ENCODE measurements at regions not wholly inside any gene's neighbourhood (a gene's known extent, or its start where the extent isn't known, plus 50 kb on each side); places are given as distances from the start of the nearest gene placed in this dataset.
A peak's percentile ranks its signal among the peaks of the same experiment; 100 is the strongest.
"Not testable (repeated sequence)": the region's sequence is repeated elsewhere in the genome, so short reads cannot be mapped to it uniquely, and the experiment has no call there.

GRCh38 chr7:51601461-51601860, 284.9 kb upstream of the COBL start:
- whole genome bisulfite sequencing, 2 donors (ENCODE audit: low coverage in 1 of 2): 88 to 93% methylated on average over 3 of the region's 3 CpGs
- TF ChIP-seq POLR2AphosphoS5 (IDR thresholded peaks at IDR 0.05) (no peak), CTCF (IDR thresholded peaks at IDR 0.05) (no peak), EP300 (IDR thresholded peaks at IDR 0.05; ENCODE audit: low read depth) (no peak), POLR2A (IDR thresholded peaks at IDR 0.05) (no peak)
- Histone ChIP-seq H3K9me3 (no peaks in the 10 kb centered on the region), H3K36me3 (no peaks in the 10 kb centered on the region), H3K27me3 (no peaks in the 10 kb centered on the region), H3K4me1 (no peaks in the 10 kb centered on the region), H3K4me3 (no peak overlapping the region), H3K27ac (no peak overlapping the region)
- in situ Hi-C loops (cut with MboI; ENCODE audit: low pct_ligation_motif_present in 1 of 4, low pct_unique_long_range_greater_than_20kb in 1 of 4, low sequenced_read_pairs in 3 of 4): no loop called here
- DNase-seq: no peak
- intact Hi-C loops (cut with DNase I; ENCODE audit: low total_unique reads): no loop called here

GRCh38 chr7:51599935-51600334, 283.3 kb upstream of the COBL start:
- in situ Hi-C loops (cut with MboI; ENCODE audit: low pct_ligation_motif_present in 1 of 4, low pct_unique_long_range_greater_than_20kb in 1 of 4, low sequenced_read_pairs in 3 of 4); H3K9me3 ChIP-seq; H3K27me3 ChIP-seq; H3K36me3 ChIP-seq; H3K27ac ChIP-seq; H3K4me3 ChIP-seq; intact Hi-C loops (cut with DNase I; ENCODE audit: low total_unique reads); H3K4me1 ChIP-seq; DNase-seq: not testable (repeated sequence)
- 89 to 93% methylated on average over 3 to 9 of the region's 9 CpGs for WGBS, 2 donors (ENCODE audit: low coverage in 1 of 2)

GRCh38 chr7:51593628-51594027, 277.0 kb upstream of the COBL start:
- in situ Hi-C loops (cut with MboI; ENCODE audit: low pct_ligation_motif_present in 1 of 4, low pct_unique_long_range_greater_than_20kb in 1 of 4, low sequenced_read_pairs in 3 of 4): no loop called here
- DNase-seq: no peak
- Histone ChIP-seq H3K4me1 (peaks cover 0 to 8% (median 0%) of the 10 kb centered on the region in 4 donors), H3K36me3 (no peaks in the 10 kb centered on the region), H3K4me3 (no peak overlapping the region), H3K27me3 (no peaks in the 10 kb centered on the region), H3K27ac (no peak overlapping the region), H3K9me3 (no peaks in the 10 kb centered on the region)
- 67 to 81% methylated on average over 1 to 2 of the region's 2 CpGs for WGBS, 2 donors (ENCODE audit: low coverage in 1 of 2)
- no peak for TF ChIP-seq POLR2AphosphoS5 (IDR thresholded peaks at IDR 0.05)
- no peak for TF ChIP-seq CTCF (IDR thresholded peaks at IDR 0.05)
- TF ChIP-seq POLR2A (IDR thresholded peaks at IDR 0.05): no peak
- intact Hi-C loops (cut with DNase I; ENCODE audit: low total_unique reads): no loop called here

- H3K27ac ChIP-seq: no peak overlapping the region
- 82 to 84% methylated on average over 5 to 10 of the region's 10 CpGs for WGBS, 2 donors (ENCODE audit: low coverage in 1 of 2)
- H3K27me3 ChIP-seq: no peaks in the 10 kb centered on the region
- DNase-seq: no peak
- intact Hi-C loops (cut with DNase I; ENCODE audit: low total_unique reads): no loop called here
- H3K36me3 ChIP-seq: no peaks in the 10 kb centered on the region
- H3K9me3 ChIP-seq: no peaks in the 10 kb centered on the region
- H3K4me1 ChIP-seq: peaks cover 0 to 8% (median 0%) of the 10 kb centered on the region in 4 donors
- TF ChIP-seq EP300 (IDR thresholded peaks at IDR 0.05; ENCODE audit: low read depth) (no peak), CTCF (IDR thresholded peaks at IDR 0.05) (no peak), POLR2AphosphoS5 (IDR thresholded peaks at IDR 0.05) (no peak), POLR2A (IDR thresholded peaks at IDR 0.05) (no peak)
- H3K4me3 ChIP-seq: no peak overlapping the region
- in situ Hi-C loops (cut with MboI; ENCODE audit: low pct_ligation_motif_present in 1 of 4, low pct_unique_long_range_greater_than_20kb in 1 of 4, low sequenced_read_pairs in 3 of 4): no loop called here
Observed at GRCh38 chr7:51592842-51593599, 276.4 kb upstream of the COBL start.

GRCh38 chr7:51591223-51591622, 274.6 kb upstream of the COBL start:
- Histone ChIP-seq H3K4me3 (no peak overlapping the region), H3K4me1 (peaks cover 0 to 8% (median 0%) of the 10 kb centered on the region in 4 donors), H3K27me3 (no peaks in the 10 kb centered on the region), H3K9me3 (no peaks in the 10 kb centered on the region), H3K27ac (peak overlapping the region in 1 of 4 donors; percentile 6), H3K36me3 (no peaks in the 10 kb centered on the region)
- in situ Hi-C loops (cut with MboI; ENCODE audit: low pct_ligation_motif_present in 1 of 4, low pct_unique_long_range_greater_than_20kb in 1 of 4, low sequenced_read_pairs in 3 of 4): no loop called here
- DNase-seq: no peak
- 15 to 17% methylated on average over 2 of the region's 2 CpGs for WGBS, 2 donors (ENCODE audit: low coverage in 1 of 2)
- intact Hi-C loops (cut with DNase I; ENCODE audit: low total_unique reads): no loop called here
- TF ChIP-seq POLR2A (IDR thresholded peaks at IDR 0.05) (no peak), POLR2AphosphoS5 (IDR thresholded peaks at IDR 0.05) (no peak), EP300 (IDR thresholded peaks at IDR 0.05; ENCODE audit: low read depth) (no peak), CTCF (IDR thresholded peaks at IDR 0.05) (no peak)
